ENCODE measurements at regions not wholly inside any gene's neighbourhood (a gene's known extent, or its start where the extent isn't known, plus 50 kb on each side); places are given as distances from the start of the nearest gene placed in this dataset.

GRCh38 chr14:83993545-83993944 lies 1536.4 kb upstream of the FLRT2 start:
- intact Hi-C loops (cut with DNase I) = no loop called here
- Histone ChIP-seq H3K4me1 (no peaks in the 10 kb centered on the region), H3K27me3 (no peaks in the 10 kb centered on the region), H3K4me3 (no peak overlapping the region), H3K27ac (no peak overlapping the region), H3K36me3 (no peaks in the 10 kb centered on the region), H3K9me3 (no peaks in the 10 kb centered on the region)
- no peak for DNase-seq (ENCODE audit: extremely low spot score in 2 of 2)
- TF ChIP-seq POLR2AphosphoS5 (IDR thresholded peaks at IDR 0.05; ENCODE audit: insufficient read depth in 1 of 2, low read depth in 1 of 2) (no peak), POLR2A (IDR thresholded peaks at IDR 0.05) (no peak), CTCF (IDR thresholded peaks at IDR 0.05) (no peak)

- no peak overlapping the region for H3K4me3 ChIP-seq
- H3K4me1 ChIP-seq = no peaks in the 10 kb centered on the region
- no peaks in the 10 kb centered on the region for H3K27me3 ChIP-seq
- H3K27ac ChIP-seq = no peak overlapping the region
- intact Hi-C loops (cut with DNase I) = no loop called here
- H3K36me3 ChIP-seq = no peaks in the 10 kb centered on the region
- no peak for DNase-seq (ENCODE audit: extremely low spot score in 2 of 2)
- no peaks in the 10 kb centered on the region for H3K9me3 ChIP-seq
- TF ChIP-seq POLR2A (IDR thresholded peaks at IDR 0.05) (no peak), POLR2AphosphoS5 (IDR thresholded peaks at IDR 0.05; ENCODE audit: insufficient read depth in 1 of 2, low read depth in 1 of 2) (no peak), CTCF (IDR thresholded peaks at IDR 0.05) (no peak)
These were observed 1535.9 kb upstream of the FLRT2 start for GRCh38 chr14:83994020-83994419.

- Histone ChIP-seq H3K4me1 (no peaks in the 10 kb centered on the region), H3K27me3 (no peaks in the 10 kb centered on the region), H3K27ac (no peak overlapping the region), H3K9me3 (no peaks in the 10 kb centered on the region), H3K4me3 (no peak overlapping the region), H3K36me3 (no peaks in the 10 kb centered on the region)
- intact Hi-C loops (cut with DNase I) = no loop called here
- no peak for TF ChIP-seq CTCF (IDR thresholded peaks at IDR 0.05)
- TF ChIP-seq POLR2AphosphoS5 (IDR thresholded peaks at IDR 0.05; ENCODE audit: insufficient read depth in 1 of 2, low read depth in 1 of 2) = no peak
- no peak for TF ChIP-seq POLR2A (IDR thresholded peaks at IDR 0.05)
- DNase-seq (ENCODE audit: extremely low spot score in 2 of 2) = no peak
These were observed 1528.9 kb upstream of the FLRT2 start for GRCh38 chr14:84001023-84001422.

GRCh38 chr14:84003346-84003745 lies 1526.6 kb upstream of the FLRT2 start:
- intact Hi-C loops (cut with DNase I) = no loop called here
- TF ChIP-seq CTCF (IDR thresholded peaks at IDR 0.05) (no peak), POLR2AphosphoS5 (IDR thresholded peaks at IDR 0.05; ENCODE audit: insufficient read depth in 1 of 2, low read depth in 1 of 2) (no peak), POLR2A (IDR thresholded peaks at IDR 0.05) (no peak)
- DNase-seq (ENCODE audit: extremely low spot score in 2 of 2) = no peak
- no peaks in the 10 kb centered on the region for H3K9me3 ChIP-seq
- no peak overlapping the region for H3K27ac ChIP-seq
- H3K27me3 ChIP-seq = no peaks in the 10 kb centered on the region
- H3K4me1 ChIP-seq = no peaks in the 10 kb centered on the region
- no peaks in the 10 kb centered on the region for H3K36me3 ChIP-seq
- no peak overlapping the region for H3K4me3 ChIP-seq

GRCh38 chr14:84006643-84007155 lies 1523.2 kb upstream of the FLRT2 start:
- H3K27ac ChIP-seq = no peak overlapping the region
- no peaks in the 10 kb centered on the region for H3K36me3 ChIP-seq
- no peak for TF ChIP-seq POLR2A (IDR thresholded peaks at IDR 0.05)
- peak in 1 of 2 donors; percentile 52 for TF ChIP-seq POLR2AphosphoS5 (IDR thresholded peaks at IDR 0.05; ENCODE audit: insufficient read depth in 1 of 2, low read depth in 1 of 2)
- H3K4me3 ChIP-seq = no peak overlapping the region
- H3K27me3 ChIP-seq = no peaks in the 10 kb centered on the region
- no peaks in the 10 kb centered on the region for H3K9me3 ChIP-seq
- intact Hi-C loops (cut with DNase I) = no loop called here
- no peaks in the 10 kb centered on the region for H3K4me1 ChIP-seq
- DNase-seq (ENCODE audit: extremely low spot score in 2 of 2) = no peak

Data from vagina (tissue), 2 donors.